GM23338 (cell line): ENCODE measurements at regions not wholly inside any gene's neighbourhood (a gene's known extent, or its start where the extent isn't known, plus 50 kb on each side); places are given as distances from the start of the nearest gene placed in this dataset.

Experiments
- CTCF ChIP-seq, 2 experiments: fragments of 200-600 bp in 1 of 2; sonication (generic) in 1 of 2; conservative IDR thresholded peaks; 2 replicates each; pipeline versions ENCODE4 v1.5.1 to v1.6.1; 2016 to 2017; ENCODE audit warnings: antibody characterized with exemption in 2 of 2, low read depth in 2 of 2, mild to moderate bottlenecking in 2 of 2, moderate library complexity in 1 of 2
- EZH2 ChIP-seq: fragments of 200-600 bp; sonication (generic); IDR thresholded peaks from one replicate; pipeline ENCODE4 v1.8.0; 2017; ENCODE audit warnings: antibody characterized with exemption, mild to moderate bottlenecking, low read depth; ENCODE audit not compliant: unreplicated experiment
- NANOG ChIP-seq: IDR thresholded peaks from 2 replicates; pipeline ENCODE4 v1.6.1; 2016; ENCODE audit warnings: antibody characterized with exemption, borderline replicate concordance
- POLR2AphosphoS5 ChIP-seq: IDR thresholded peaks from 2 replicates; pipeline ENCODE4 v1.6.1; 2016; ENCODE audit warnings: antibody characterized with exemption, low read depth
- REST ChIP-seq: IDR thresholded peaks from one replicate; pipeline ENCODE4 v1.6.1; 2018; ENCODE audit warnings: antibody characterized with exemption; ENCODE audit not compliant: unreplicated experiment
- ZNF114 ChIP-seq: fragments of 250-450 bp; sonication (Bioruptor Pico); IDR thresholded peaks from 2 replicates; pipeline ENCODE4 v1.5.0; 2020; ENCODE audit warnings: mild to moderate bottlenecking, moderate library complexity

GRCh38 chr7:8818406-8818805, 385.0 kb downstream of the NXPH1 start:
- TF ChIP-seq REST (no peak), EZH2 (no peak), NANOG (no peak), CTCF (conservative IDR thresholded peaks at IDR 0.05; ENCODE audit: low read depth in 2 of 2) (no peak), ZNF114 (CRISPR knock-in tag) (no peak), POLR2AphosphoS5 (no peak)
